ENCODE measurements at regions not wholly inside any gene's neighbourhood (a gene's known extent, or its start where the extent isn't known, plus 50 kb on each side); places are given as distances from the start of the nearest gene placed in this dataset.

DNA sequence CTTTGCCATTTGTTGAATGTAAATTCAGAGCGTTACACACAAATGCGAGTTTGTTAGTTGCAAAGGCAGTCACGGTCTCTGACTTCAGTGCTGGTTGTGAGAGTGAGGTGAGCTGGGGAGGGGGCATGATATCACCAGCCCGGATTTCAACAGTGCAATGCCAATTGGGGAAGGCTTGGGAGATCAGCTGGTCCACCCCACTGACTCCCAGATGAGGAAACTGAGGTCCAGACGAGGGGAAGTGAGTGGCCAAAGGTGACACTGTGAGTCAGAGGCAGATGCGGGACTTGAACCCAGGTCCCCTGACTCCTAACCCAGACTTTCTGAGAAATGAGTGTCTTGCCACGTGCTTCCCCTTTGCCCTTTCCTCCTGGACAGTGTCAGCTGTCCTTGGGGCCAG lies 62.1 kb downstream of the CEBPB start:
- no peak for TF ChIP-seq POLR2A (IDR thresholded peaks at IDR 0.05; ENCODE audit: extremely low read depth, insufficient read length)
- TF ChIP-seq, protein P1, sequence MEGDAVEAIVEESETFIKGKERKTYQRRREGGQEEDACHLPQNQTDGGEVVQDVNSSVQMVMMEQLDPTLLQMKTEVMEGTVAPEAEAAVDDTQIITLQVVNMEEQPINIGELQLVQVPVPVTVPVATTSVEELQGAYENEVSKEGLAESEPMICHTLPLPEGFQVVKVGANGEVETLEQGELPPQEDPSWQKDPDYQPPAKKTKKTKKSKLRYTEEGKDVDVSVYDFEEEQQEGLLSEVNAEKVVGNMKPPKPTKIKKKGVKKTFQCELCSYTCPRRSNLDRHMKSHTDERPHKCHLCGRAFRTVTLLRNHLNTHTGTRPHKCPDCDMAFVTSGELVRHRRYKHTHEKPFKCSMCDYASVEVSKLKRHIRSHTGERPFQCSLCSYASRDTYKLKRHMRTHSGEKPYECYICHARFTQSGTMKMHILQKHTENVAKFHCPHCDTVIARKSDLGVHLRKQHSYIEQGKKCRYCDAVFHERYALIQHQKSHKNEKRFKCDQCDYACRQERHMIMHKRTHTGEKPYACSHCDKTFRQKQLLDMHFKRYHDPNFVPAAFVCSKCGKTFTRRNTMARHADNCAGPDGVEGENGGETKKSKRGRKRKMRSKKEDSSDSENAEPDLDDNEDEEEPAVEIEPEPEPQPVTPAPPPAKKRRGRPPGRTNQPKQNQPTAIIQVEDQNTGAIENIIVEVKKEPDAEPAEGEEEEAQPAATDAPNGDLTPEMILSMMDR (IDR thresholded peaks at IDR 0.05; ENCODE audit: low read depth, low read length), result no peak
- TF ChIP-seq, protein P2, sequence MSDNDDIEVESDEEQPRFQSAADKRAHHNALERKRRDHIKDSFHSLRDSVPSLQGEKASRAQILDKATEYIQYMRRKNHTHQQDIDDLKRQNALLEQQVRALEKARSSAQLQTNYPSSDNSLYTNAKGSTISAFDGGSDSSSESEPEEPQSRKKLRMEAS (IDR thresholded peaks at IDR 0.05; ENCODE audit: low read depth, low read length), result no peak

Measured in NB4 (cell line).